HCT116 (cell line): ENCODE measurements at regions not wholly inside any gene's neighbourhood (a gene's known extent, or its start where the extent isn't known, plus 50 kb on each side); places are given as distances from the start of the nearest gene placed in this dataset.

Source experiments
- ATAC-seq: fragments of 200-7000 bp; cut with Tn5 transposase; 2 replicates; pipeline ENCODE4 v1.9.1; 2020; ENCODE audit warnings: mild to moderate bottlenecking, moderate library complexity
- BruUV-seq: library from RNA; stranded (reverse); fragments of 400-500 nt; replicated peaks from 2 replicates; lab custom pipeline; 2021; lab: Mats Ljungman, UMichigan
- CTCF ChIA-PET: fragments of 300-600 bp; sonication (Branson Sonifier 250); formaldehyde crosslinking; loops from one replicate; lab custom pipeline; 2021; ENCODE audit warnings: antibody characterized with exemption; lab: Charles Lee
- POLR2A ChIA-PET: fragments of 300-600, 350-600 bp; sonication (Branson Sonifier 250); formaldehyde crosslinking; loops from one replicate; lab custom pipeline; 2021; ENCODE audit warnings: antibody characterized with exemption; lab: Charles Lee
- RAD21 ChIA-PET, 2 experiments: fragments of 300-600 bp; sonication (Branson Sonifier 250); formaldehyde crosslinking; loops; one replicate each; lab custom pipeline; 2023; ENCODE audit warnings: low total read pairs in 2 of 2; ENCODE audit not compliant: uncharacterized antibody in 2 of 2, unreplicated experiment in 2 of 2, low non-redundant PET in 1 of 2; lab: Charles Lee
- DNase-seq: peaks from one replicate; pipeline ENCODE4 v3.0.0-alpha.2; 2010; ENCODE audit warnings: low read depth, low spot score
- H2AFZ ChIP-seq: fragments of 200-600 bp; shearing (Covaris generic), sonication (generic); 2 replicates; pipeline ENCODE4 v1.6.1; 2017; ENCODE audit warnings: low read depth, mixed run types, mixed read lengths, antibody characterized with exemption, low read length; ENCODE audit not compliant: poor library complexity, severe bottlenecking
- H3K27ac ChIP-seq: 2 replicates; pipeline ENCODE4 v1.5.1; 2012; ENCODE audit warnings: low read depth, low read length
- H3K27me3 ChIP-seq: fragments of 200-600 bp; sonication (generic); 2 replicates; pipeline ENCODE4 v1.6.1; 2016; ENCODE audit warnings: mixed run types, low read length, mixed read lengths; ENCODE audit not compliant: insufficient read depth
- H3K36me3 ChIP-seq, 2 experiments: fragments of 200-500 bp in 1 of 2; fragments of 200-600 bp in 1 of 2; sonication (Bioruptor generic) in 1 of 2; sonication (generic) in 1 of 2; 2 replicates each; pipeline versions ENCODE4 v1.5.1 to v1.6.1; 2014 to 2016; ENCODE audit warnings: low read length in 2 of 2, inconsistent platforms in 1 of 2, mixed read lengths in 1 of 2, mixed run types in 1 of 2; ENCODE audit not compliant: insufficient read depth in 2 of 2, control insufficient read depth in 1 of 2
- H3K4me1 ChIP-seq, 2 experiments: fragments of 200-600 bp in 1 of 2; sonication (generic) in 1 of 2; 2 replicates each; pipeline versions ENCODE4 v1.5.1 to v1.6.1; 2012 to 2017; ENCODE audit warnings: low read length in 2 of 2, inconsistent platforms in 1 of 2, mild to moderate bottlenecking in 1 of 2, mixed read lengths in 1 of 2, mixed run types in 1 of 2, moderate library complexity in 1 of 2; ENCODE audit not compliant: insufficient read depth in 2 of 2, control insufficient read depth in 1 of 2
- H3K4me2 ChIP-seq: fragments of 200-600 bp; sonication (generic); 2 replicates; pipeline ENCODE4 v1.6.1; 2017; ENCODE audit warnings: mixed run types, low read length, mixed read lengths
- H3K4me3 ChIP-seq, 2 experiments: fragments of 200-600 bp in 1 of 2; sonication (generic) in 1 of 2; replicated peaks in 1 of 2; 2 replicates each; pipeline ENCODE4 v1.5.1; 2011 to 2016; ENCODE audit warnings: low read length in 2 of 2, control low read depth in 1 of 2, low read depth in 1 of 2, mild to moderate bottlenecking in 1 of 2, mixed read lengths in 1 of 2, mixed run types in 1 of 2
- H3K79me2 ChIP-seq: fragments of 200-600 bp; sonication (generic); 2 replicates; pipeline ENCODE4 v1.6.1; 2017; ENCODE audit warnings: mild to moderate bottlenecking, mixed run types, low read length, moderate library complexity, mixed read lengths; ENCODE audit not compliant: insufficient read depth
- H3K9ac ChIP-seq: fragments of 200-600 bp; sonication (generic); 2 replicates; pipeline ENCODE4 v1.6.1; 2016; ENCODE audit warnings: low read length, mixed read lengths
- H3K9me2 ChIP-seq: fragments of 200-600 bp; sonication (generic), shearing (Covaris generic); 2 replicates; pipeline ENCODE4 v1.6.1; 2017; ENCODE audit warnings: mixed run types, mild to moderate bottlenecking, moderate library complexity; ENCODE audit not compliant: insufficient read depth
- H3K9me3 ChIP-seq, 2 experiments: fragments of 200-500 bp in 1 of 2; fragments of 200-600 bp in 1 of 2; sonication (Bioruptor generic) in 1 of 2; sonication (generic) in 1 of 2; 2 replicates each; pipeline ENCODE4 v1.6.1; 2014 to 2017; ENCODE audit warnings: low read length in 2 of 2, mixed read lengths in 2 of 2, inconsistent platforms in 1 of 2, low read depth in 1 of 2, mild to moderate bottlenecking in 1 of 2, mixed run types in 1 of 2, moderate library complexity in 1 of 2; ENCODE audit not compliant: control insufficient read depth in 1 of 2, insufficient read depth in 1 of 2
- H4K20me1 ChIP-seq: fragments of 200-600 bp; sonication (generic), shearing (Covaris generic); 2 replicates; pipeline ENCODE4 v1.6.1; 2017; ENCODE audit warnings: mixed run types, mild to moderate bottlenecking, moderate library complexity; ENCODE audit not compliant: insufficient read depth
- CBX3 ChIP-seq: IDR thresholded peaks from 2 replicates; pipeline ENCODE4 v1.6.1; 2012; ENCODE audit warnings: low read depth
- CEBPB ChIP-seq: IDR thresholded peaks from 2 replicates; pipeline ENCODE4 v1.6.1; 2012; ENCODE audit warnings: low read depth
- EGR1 ChIP-seq: IDR thresholded peaks from 2 replicates; pipeline ENCODE4 v1.6.1; 2012; ENCODE audit warnings: low read depth
- ELF1 ChIP-seq: IDR thresholded peaks from 2 replicates; pipeline ENCODE4 v1.6.1; 2012; ENCODE audit warnings: low read depth, borderline replicate concordance
- EZH2 ChIP-seq: fragments of 200-600 bp; sonication (generic); IDR thresholded peaks from 2 replicates; pipeline ENCODE4 v1.6.1; 2017; ENCODE audit warnings: antibody characterized with exemption, mixed run types
- EZH2phosphoT487 ChIP-seq: fragments of 200-600 bp; IDR thresholded peaks from 2 replicates; pipeline ENCODE4 v1.6.1; 2018; ENCODE audit warnings: antibody characterized with exemption, borderline replicate concordance
- JUND ChIP-seq: IDR thresholded peaks from 2 replicates; pipeline ENCODE4 v1.6.1; 2012
- POLR2AphosphoS5 ChIP-seq: IDR thresholded peaks from 2 replicates; pipeline ENCODE4 v1.6.1; 2011; ENCODE audit warnings: mild to moderate bottlenecking, low read depth, low read length, moderate library complexity
- SIN3A ChIP-seq: IDR thresholded peaks from 2 replicates; pipeline ENCODE4 v1.6.1; 2012; ENCODE audit warnings: low read depth
- SP1 ChIP-seq: IDR thresholded peaks from 2 replicates; pipeline ENCODE4 v1.6.1; 2012; ENCODE audit warnings: low read depth
- TCF7L2 ChIP-seq: IDR thresholded peaks from 2 replicates; pipeline ENCODE4 v1.7.0; 2011; ENCODE audit warnings: borderline replicate concordance, inconsistent platforms; ENCODE audit not compliant: insufficient read depth, insufficient read length; ENCODE audit errors: extremely low read depth
- YY1 ChIP-seq: IDR thresholded peaks from 2 replicates; pipeline ENCODE4 v1.6.1; 2011; ENCODE audit warnings: low read length, low read depth, moderate library complexity, mild to moderate bottlenecking; ENCODE audit not compliant: insufficient replicate concordance; ENCODE audit errors: extremely low read depth
- ZFX ChIP-seq: fragments of 450-650 bp; IDR thresholded peaks from 2 replicates; pipeline ENCODE4 v1.6.1; 2017
- ZNF274 ChIP-seq: fragments of 200-500 bp; sonication (Bioruptor generic); IDR thresholded peaks from 2 replicates; pipeline ENCODE4 v1.6.1; 2014; ENCODE audit warnings: mild to moderate bottlenecking, low read depth, low read length, inconsistent platforms
- intact Hi-C: fragments of 100-400 bp; cut with micrococcal nuclease; formaldehyde crosslinking; loops from 2 replicates; pipeline ENCODE4 v1.10.0; 2022
- TF ChIP-seq, protein P1 (sequence below): IDR thresholded peaks from 2 replicates; pipeline ENCODE4 v1.6.1; 2012; ENCODE audit warnings: low read depth
- TF ChIP-seq, protein P2 (sequence below): IDR thresholded peaks from 2 replicates; pipeline ENCODE4 v1.6.1; 2012

DNA sequence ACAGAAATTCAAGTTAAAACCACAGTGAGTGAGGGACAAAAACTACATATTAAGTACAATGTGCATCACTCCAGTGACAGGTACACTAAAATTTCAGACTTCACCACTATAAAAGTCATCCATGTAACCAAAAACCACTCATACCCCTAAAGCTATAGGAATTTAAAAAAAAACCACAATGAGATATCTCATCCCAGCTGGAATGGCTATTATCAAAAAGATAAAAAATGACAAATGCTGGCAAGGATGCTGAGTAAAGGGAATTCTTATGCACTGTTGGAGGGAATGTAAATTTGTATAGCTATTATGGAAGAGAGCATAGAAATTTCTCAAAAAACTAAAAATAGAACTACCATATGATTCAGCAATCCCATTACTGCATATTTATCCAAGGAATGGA, 171.1 kb downstream of the HHIP start:
- Histone ChIP-seq H4K20me1 (no peaks in the 10 kb centered on the region), H3K27ac (no peak overlapping the region), H3K4me1 (no peaks in the 10 kb centered on the region), H3K36me3 (no peaks in the 10 kb centered on the region), H2AFZ (no peak overlapping the region), H3K9me2 (no peaks in the 10 kb centered on the region), H3K9ac (no peak overlapping the region), H3K9me3 (no peaks in the 10 kb centered on the region), H3K4me3 (no peak overlapping the region), H3K4me2 (no peak overlapping the region), H3K79me2 (no peaks in the 10 kb centered on the region), H3K27me3 (no peaks in the 10 kb centered on the region)
- DNase-seq (no peak), ATAC-seq (no peak)
- BruUV-seq: no TSS peak
- RAD21 ChIA-PET: no interaction called here
- CTCF ChIA-PET: no interaction called here
- TF ChIP-seq ZFX: no peak
- TF ChIP-seq, protein P1, sequence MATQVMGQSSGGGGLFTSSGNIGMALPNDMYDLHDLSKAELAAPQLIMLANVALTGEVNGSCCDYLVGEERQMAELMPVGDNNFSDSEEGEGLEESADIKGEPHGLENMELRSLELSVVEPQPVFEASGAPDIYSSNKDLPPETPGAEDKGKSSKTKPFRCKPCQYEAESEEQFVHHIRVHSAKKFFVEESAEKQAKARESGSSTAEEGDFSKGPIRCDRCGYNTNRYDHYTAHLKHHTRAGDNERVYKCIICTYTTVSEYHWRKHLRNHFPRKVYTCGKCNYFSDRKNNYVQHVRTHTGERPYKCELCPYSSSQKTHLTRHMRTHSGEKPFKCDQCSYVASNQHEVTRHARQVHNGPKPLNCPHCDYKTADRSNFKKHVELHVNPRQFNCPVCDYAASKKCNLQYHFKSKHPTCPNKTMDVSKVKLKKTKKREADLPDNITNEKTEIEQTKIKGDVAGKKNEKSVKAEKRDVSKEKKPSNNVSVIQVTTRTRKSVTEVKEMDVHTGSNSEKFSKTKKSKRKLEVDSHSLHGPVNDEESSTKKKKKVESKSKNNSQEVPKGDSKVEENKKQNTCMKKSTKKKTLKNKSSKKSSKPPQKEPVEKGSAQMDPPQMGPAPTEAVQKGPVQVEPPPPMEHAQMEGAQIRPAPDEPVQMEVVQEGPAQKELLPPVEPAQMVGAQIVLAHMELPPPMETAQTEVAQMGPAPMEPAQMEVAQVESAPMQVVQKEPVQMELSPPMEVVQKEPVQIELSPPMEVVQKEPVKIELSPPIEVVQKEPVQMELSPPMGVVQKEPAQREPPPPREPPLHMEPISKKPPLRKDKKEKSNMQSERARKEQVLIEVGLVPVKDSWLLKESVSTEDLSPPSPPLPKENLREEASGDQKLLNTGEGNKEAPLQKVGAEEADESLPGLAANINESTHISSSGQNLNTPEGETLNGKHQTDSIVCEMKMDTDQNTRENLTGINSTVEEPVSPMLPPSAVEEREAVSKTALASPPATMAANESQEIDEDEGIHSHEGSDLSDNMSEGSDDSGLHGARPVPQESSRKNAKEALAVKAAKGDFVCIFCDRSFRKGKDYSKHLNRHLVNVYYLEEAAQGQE: no peak
- no peak for TF ChIP-seq JUND
- no peak for TF ChIP-seq CEBPB
- no peak for TF ChIP-seq TCF7L2
- TF ChIP-seq SIN3A: no peak
- TF ChIP-seq CBX3: no peak
- TF ChIP-seq EZH2: no peak
- TF ChIP-seq, protein P2, sequence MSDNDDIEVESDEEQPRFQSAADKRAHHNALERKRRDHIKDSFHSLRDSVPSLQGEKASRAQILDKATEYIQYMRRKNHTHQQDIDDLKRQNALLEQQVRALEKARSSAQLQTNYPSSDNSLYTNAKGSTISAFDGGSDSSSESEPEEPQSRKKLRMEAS: no peak
- TF ChIP-seq EZH2phosphoT487: no peak
- TF ChIP-seq ELF1: no peak
- no peak for TF ChIP-seq EGR1
- TF ChIP-seq ZNF274: no peak
- TF ChIP-seq POLR2AphosphoS5: no peak
- TF ChIP-seq YY1: no peak
- TF ChIP-seq SP1: no peak
- POLR2A ChIA-PET: no interaction called here
- intact Hi-C loops: no loop called here
